NCI-H446 (cell line): ENCODE measurements at regions not wholly inside any gene's neighbourhood (a gene's known extent, or its start where the extent isn't known, plus 50 kb on each side); places are given as distances from the start of the nearest gene placed in this dataset.

Experiments used
- DNase-seq, 2 experiments: peaks; one replicate each; lab custom pipeline; 2025; lab: John Stamatoyannopoulos, UW

DNA sequence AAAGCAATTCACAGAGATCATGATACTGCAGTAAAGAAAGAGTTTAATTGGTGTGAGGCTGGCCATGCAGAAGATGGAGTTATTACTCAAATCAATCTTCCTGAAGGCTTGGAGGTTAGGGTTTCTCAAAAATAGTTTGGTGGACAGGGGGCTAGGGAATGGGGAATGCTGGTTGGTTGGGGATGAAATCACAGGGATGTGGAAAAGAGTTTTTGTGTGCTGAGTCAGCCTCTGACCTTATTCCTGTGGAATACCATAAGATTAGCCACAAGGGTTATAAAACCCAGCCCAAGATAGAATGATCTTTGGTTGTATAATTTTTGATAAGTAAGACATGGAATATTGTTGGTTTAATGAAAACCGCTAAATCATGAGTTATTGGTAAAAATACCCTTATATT lies 764.3 kb downstream of the TYW1 start:
- no peak for DNase-seq

DNA sequence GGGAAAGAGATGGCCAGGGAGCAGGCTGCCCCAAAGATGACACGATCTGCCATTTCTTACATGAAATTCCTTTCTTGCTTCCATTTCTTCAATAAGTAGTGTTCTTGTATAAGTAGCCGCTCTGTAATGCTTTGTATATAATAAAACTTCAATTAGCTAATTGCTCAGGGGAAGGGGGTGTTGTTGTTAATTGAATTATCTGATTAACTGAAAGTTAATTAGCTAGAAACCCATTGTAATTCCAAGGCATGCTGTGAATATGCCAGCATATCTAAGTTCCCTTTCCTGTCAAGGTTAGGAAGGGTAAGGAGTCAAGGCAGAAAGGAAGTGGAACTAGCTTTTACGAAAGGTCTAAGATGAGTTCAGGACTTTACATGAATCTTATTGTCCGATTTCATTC lies 765.9 kb downstream of the TYW1 start:
- no peak for DNase-seq

DNA sequence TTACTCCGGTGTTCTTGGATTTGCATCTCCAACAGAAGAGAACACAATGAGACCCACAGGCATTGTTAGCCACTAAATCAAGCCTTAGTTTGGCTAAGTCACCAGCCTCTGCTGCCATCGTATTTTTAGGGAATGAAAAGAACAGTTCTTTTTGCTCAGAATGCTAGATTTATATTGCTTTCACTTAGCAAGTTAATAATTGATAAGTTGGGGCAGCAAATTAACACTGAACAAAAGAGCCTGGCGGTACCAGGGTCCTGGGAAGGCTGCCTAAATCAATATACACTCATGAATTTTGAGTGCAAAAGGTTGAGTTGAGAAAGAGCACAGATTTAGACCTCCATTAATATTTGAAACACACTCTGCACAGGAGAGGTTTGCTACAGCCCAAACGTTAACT lies 767.7 kb downstream of the TYW1 start:
- DNase-seq: no peak

DNA sequence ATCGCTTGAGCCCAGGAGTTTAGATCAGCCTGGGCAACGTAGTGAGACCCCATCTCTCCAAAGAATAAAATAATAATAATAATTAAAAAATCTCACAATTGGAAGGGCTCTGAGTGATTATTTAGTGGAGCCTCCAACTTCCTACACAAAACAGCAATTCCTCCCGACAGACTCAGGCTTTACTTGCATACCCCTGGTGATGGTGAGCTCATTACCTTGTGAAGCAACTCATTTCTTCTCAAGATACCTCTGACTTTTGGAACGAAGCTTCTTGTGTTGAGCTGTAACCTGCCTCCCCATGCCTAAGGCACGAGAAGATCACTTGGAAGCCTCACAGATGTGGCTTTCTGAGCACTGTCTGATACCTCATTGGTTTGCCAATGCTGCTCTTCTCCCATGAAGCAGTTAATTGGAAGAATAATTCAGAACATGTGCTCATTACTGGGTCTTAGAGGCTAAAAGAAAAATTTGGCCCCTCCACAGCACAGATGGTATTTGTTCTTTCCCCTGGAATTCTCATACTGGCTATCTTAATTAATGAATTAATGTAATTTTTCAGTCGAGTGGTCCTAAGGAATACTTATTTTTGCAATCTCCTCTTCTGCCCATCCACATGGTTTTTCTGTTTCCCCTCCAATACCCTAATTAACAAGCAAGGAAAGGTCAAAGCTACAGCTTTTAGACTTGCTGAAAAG lies 769.0 kb downstream of the TYW1 start:
- DNase-seq: no peak

DNA sequence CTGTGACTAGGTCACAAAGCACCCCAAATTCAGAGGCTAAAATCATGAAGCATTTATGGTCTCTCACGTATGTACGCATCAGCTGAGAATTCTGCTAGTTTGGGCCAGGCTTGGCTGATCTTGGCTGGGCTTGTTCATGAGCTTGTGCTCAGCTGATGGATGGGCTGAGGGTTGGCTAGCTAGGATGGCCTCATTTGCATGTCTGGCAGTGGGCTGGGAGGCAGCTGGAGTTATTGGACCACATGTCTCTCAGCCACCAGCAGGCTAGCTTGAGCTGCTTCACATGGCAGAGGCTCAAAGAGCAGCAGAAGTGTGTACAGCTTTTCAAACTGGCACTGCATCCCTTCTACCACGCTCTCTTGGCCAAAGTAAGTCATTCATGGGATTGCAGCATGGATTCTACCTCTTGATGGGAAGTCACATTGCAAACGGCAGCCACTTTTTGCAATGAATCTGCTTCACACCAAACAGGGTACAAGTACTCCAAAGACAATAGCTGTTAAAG lies 770.3 kb downstream of the TYW1 start:
- no peak for DNase-seq

DNA sequence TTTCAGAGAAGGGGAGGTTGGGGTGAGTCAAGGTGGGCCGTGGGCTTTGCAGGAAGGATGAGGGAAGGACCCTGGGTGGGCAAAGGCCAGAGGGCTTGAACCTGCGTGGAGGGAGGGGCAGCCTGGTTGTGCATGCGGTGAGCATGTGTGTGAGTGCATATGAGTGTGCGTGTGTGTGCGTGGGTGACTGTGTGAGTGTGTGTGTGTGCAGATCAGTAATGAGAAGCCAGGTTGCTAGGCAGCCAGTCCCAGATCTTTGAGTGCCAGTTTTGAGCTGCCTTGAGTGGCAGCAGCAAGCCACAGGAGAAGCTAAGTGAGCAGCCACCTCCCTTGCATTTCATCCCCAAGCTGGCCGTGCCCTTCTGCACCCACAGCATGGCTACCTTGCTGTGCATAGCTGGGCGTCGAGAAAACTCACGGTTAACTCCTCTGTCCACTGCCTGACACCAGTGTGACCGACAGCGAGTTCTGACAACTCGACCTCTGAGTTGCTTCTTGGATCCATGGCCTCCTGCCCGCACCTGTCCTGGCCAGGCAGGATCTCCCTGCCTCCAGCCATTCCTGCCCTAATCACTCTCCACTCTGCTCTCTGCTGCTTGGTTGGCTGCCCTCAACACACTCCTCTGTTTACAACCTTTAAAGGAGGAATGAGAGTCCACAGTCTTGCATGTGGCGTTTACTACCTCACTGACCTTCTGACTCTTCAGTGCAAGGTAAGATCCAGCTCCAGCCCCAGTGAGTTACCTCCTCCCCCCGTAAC lies 775.4 kb downstream of the TYW1 start:
- DNase-seq: no peak

DNA sequence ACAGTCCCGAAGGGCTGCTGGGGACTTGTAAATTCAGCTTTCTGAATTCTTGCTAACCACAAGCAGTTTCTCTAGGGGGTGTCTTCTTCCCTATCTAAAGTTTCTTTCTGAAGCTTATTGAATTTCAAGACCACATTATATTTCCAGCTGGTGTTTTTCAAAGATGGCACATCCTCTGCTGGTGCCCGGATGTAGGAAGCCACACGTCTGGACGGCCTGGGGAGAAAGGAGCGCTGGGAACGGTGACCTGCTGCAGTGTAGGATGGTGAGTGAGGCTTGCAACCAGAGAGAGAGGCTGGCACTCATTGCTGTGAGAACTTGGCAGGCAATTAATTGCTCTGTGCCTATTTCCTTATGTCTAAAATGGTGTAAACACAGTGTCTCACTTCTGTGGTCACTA lies 776.4 kb downstream of the TYW1 start:
- DNase-seq: no peak

DNA sequence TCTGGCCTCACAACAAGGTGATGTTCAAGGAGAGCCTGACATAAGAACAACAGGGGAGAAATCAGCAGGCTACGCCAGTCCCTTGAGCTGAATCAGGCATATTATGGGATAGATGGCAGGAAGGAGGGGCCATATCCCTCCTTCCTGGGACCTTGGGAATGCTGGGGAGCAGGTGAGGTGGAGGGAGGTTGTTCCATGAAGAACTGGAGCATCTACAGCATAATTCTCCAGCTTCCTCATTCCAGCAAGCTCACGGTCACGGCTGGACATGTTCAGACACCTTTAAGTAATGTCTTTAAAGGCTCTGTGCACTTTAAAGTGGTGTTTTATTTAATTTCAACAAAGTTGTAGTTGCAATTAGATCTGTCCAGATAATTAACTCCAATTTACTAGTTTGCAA lies 780.5 kb downstream of the TYW1 start:
- DNase-seq: no peak

DNA sequence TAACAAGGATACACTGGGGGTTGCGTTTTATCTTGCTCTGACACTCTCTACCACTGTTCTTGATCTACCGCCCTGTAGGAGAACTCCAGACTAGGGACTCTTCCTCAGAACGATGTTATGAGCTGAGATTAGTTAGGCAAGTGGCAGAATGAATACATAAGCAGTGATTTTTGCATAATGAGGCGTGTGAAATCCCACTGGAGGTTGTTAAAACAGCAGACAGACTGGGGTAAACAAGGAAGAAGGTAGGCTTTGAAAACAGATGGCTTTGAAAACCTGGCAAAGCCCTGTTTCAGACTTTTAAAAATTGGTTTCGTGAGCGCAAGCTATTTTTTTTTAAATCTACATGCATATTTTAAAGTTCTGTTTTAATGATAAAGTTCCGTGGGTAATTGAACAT lies 785.2 kb downstream of the TYW1 start:
- DNase-seq: no peak

DNA sequence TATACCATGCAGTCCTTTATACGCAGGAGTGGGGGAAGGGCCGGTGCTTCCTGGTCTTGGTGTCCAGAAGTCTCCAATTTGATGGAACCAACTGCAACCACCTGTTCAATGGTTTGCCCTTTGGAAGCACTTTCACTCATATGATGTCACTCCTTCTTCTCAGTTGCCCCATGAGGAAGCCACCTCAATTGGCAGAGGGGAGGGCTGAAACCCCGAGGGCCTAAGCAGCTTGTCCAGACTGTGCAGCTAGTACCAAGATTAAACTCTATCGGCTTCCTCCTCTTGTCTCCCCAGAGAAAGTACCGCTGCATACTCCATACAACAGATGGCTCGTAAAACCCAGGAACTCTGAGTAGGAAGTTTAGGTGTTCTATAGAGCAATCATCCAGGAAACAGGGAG lies 789.4 kb downstream of the TYW1 start:
- DNase-seq: no peak

DNA sequence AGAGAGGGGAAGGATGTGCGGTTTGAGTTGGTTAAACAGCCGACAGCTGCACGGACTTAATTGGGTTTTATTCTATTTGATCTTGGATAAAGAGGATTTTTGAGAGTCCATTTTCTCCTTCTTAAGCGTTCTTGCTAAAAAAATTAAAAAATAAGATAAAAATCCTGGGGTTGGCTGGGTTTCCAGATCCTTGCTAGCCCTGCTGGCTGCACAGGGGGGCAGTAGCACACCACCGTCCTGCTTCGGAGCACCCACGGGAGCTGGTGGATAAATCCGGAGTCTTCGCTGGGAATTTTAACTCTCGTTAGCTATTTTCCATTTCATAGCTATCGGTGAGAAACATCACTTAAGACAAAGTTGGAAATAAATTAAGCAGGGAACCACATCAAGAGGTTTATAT lies 792.0 kb downstream of the TYW1 start:
- no peak for DNase-seq

DNA sequence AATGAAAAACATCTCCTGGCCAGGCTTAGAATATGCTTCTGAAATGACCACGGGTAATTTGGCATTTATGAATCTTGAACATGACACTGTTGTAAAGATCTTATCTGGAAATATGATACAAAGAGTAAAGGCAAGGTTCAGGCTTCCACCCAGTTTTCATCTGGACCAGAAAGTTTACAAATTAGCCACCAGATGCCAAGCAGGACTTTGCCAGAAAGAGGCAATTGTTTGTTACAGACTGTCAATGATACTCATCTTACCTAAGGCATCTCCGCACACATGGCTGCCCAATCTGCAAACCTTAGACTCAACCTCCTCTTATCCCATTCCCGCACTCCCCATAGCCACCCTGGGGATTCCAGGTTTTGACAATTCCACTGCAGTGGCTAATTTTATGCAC lies 795.3 kb downstream of the TYW1 start:
- no peak for DNase-seq

DNA sequence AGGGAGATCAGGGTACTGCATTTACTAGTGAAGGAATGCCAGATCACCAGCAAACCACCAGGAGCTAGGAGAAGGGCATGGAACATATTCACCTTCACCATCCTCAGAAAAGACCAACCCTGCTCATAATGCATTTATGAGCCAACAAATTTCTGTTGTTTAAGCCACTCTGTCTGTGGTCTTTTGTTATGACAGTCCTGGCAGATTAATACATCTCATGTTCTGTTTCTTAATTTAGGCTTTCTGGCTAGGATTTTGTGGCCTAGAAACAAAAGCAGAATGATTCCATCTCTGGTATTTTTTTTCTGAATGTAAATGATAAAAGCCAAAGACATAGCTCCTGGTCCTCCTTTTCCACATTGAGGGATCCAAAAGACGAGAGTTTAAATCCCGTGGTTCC lies 797.9 kb downstream of the TYW1 start:
- DNase-seq: no peak

DNA sequence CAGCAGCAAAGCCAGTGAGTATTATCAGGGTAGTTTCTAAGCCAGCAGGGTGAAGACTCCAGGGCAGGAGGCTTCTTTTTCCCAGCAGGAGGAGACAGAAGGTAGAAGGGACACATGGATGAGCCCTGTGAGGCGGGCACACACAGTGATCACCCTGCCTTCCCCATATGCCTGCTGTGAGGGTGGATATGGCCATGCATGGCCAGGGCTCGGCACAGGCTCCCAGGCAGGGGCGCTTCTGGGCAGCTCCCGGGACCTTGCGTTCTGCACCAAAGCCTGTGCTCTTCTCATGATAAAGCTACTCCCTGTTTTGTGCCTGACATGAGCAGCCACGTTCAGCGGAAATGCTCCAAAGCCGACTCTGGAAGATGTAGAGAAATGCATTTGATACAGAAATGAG lies 807.2 kb downstream of the TYW1 start:
- no peak for DNase-seq

DNA sequence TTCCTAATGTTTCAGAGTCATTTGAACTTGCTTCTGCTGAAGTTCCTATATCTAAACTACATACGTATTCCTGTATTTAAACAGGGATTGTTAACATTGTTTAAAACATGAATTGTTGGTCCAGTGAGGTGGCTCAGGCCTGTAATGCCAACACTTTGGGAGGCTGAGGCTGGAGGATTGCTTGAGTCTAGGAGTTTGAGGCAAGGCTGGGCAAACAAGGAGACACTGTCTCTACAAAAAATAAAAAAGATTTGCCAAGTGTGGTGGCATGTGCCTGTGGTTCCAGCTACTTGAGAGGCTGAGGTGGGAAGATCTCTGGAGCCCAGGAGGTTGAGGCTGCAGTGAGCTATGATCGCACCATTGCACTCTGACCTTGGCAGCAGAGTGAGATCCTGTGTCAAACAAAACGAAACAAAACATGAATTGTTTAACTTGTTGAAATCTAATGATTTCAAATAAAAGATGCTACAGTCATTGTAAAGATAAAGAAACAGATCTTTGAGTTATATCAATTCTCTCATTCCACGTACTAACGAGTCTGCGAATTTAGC lies 809.4 kb downstream of the TYW1 start:
- DNase-seq: no peak

DNA sequence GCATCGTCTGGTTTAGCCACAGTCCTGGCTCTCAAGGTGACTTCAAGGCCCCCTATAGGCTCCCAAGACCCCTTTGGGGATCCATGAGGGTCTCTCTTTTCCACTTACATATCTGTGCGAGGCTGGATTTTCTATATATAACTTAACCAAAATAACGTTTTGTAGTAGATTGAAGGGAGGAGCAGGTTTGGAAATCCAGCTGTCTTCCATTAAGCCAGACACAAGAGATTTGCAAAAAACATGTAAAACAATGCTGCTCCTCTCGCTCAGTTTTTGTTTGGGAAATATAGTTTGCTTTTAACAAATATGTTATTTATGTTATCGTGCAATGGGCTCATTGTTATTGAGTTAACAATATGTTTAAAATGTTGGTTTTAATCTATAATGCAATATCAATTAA lies 811.2 kb downstream of the TYW1 start:
- no peak for DNase-seq

DNA sequence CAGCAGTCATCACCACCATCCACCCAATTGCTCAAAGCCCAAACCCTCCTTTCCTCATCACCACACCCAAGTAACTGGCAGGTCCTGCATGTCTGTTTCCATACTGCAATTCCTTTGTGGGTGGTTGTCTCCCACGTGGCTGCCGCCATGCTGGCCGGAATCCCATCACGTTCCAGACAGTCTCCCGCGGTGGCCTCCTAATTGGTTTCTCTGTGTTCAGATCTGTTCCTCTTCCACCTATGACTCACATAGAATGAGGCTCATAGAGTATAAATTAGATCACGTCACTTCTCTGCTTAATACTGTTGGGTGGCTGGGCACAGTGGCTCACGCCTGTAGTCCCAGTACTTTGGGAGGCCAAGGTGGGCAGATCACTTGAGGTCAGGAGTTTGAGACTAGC lies 813.0 kb downstream of the TYW1 start:
- no peak for DNase-seq

DNA sequence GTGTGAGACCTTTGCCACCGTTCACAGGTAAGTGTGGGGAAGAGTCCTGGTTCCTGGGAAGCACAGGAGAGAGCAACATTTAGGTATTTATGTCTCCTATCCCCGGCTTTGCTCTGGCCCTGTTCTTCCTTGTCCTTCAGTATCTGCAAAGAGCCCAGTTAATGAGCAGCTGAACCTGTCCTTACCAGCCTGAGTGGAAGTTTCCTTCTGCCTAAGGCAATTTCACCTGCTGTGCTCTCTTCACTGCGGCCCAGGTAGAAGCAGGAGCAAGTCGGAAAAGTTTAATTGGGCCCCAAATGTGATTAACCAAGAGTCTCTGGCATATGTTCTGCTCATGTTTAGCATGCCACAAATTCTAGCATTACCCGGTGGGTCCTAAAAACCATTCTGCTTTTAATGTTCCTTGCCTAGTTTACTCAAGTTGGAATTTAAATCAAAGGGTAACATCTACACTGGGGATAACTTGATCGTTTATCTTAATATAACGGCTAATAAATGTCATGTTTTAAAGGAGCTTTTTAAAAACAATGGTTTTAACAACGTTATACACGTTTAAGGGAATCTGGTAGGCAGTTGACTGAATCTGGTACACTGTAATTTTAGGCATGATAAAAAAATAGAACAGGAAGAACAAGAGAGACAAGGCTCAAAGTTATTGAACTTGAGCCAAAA lies 817.1 kb downstream of the TYW1 start:
- no peak for DNase-seq

DNA sequence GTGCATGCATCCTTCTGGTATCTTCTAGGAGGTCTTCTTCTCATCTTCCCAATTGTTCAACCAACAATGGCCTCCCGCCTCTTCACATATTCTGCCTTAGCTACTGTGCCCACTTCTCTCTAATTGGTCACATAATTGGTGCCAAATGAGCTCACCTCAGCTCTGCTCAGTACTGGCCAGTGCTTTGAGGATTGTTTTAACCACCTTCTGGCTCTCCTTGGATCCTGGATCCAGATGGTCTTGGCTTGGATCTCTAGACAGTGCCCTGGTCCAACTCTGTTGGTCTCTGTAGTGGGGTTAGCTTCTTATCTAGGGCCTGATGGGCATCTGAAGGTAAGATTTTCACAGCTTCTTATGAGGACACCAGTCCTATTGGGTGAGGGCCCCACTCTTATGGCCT lies 820.8 kb downstream of the TYW1 start:
- DNase-seq: no peak

DNA sequence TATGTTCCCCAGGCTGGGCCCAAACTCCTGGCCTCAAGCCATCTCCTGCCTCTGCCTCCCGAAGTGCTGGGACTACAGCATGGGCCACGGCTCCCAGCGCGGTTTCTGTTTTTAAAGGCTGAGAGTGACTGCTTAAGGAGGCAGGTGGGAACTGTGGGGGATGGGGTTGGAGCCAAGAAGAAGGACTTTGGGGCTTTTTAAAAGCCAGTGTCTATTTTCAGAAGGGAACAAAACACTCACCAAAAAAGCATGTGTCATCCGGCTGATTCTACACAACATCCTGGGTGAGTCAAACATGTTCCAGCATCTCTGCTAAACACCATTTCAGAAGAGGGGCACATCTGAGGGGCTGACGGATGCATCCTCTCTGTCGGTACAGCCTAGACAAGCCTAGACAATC lies 824.5 kb downstream of the TYW1 start:
- DNase-seq: no peak

DNA sequence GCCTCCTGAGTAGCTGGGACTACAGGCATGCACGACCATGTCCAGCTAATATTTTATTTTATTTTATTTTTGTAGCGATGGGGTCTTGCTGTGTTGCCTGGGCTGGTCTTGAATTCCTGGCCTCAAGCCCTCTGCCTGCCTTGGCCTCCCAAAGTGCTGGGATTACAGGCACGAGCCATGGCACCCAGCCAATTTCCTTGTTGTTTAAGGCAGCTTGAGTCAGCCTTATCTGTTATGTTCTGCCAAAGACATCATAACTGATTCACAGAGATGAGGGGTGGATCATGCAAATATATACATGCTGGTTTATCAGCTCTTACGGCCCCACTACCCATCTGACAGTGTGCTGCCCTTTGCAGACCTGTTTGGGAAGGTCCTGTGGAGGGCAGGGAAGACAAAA lies 826.7 kb downstream of the TYW1 start:
- no peak for DNase-seq

DNA sequence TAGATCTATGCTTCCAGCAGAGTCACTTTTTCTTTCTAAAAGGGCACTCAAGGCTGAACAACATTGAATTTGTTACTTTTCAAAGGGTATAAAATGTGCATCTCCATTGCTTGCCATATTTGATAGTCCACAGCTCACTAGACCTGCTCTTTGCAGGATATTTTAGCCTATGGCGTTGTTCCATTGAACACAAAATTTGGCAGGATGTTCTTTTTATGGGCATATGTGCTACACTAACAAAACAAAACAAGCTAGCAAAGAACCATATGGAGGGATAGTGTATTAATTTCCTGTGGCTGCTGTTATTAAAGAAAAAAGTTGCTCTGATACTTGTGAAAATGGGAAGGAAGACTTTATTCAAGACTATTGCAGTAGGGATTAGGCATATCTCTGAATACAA lies 828.7 kb downstream of the TYW1 start:
- no peak for DNase-seq

DNA sequence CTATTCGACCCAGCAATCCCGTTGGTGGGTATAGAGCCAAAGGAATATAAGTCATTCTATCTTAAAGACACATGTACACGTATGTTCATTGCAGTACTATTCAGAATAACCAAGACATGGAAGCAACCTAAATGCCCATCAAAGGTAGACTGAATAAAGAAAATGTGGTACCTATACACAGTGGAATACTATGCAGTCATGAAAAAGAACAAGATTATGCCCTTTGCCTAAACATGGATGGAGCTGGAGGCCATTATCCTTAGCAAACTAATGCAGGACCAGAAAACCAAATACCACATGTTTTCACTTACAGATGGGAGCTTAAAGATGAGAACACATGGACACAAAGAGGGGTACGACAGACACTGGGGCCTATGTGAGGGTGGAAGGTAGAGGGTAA lies 845.3 kb downstream of the TYW1 start:
- DNase-seq: no peak
